Muscle layer of duodenum (tissue), 2 donors: ENCODE measurements at regions not wholly inside any gene's neighbourhood (a gene's known extent, or its start where the extent isn't known, plus 50 kb on each side); places are given as distances from the start of the nearest gene placed in this dataset.
"Not testable (repeated sequence)": the region's sequence is repeated elsewhere in the genome, so short reads cannot be mapped to it uniquely, and the experiment has no call there.

Experiments used
- H3K27ac ChIP-seq: one replicate; pipeline ENCODE4 v1.7.0; 2013; ENCODE audit warnings: mild to moderate bottlenecking, low read length
- H3K27me3 ChIP-seq: one replicate; pipeline ENCODE4 v1.7.0; 2013; ENCODE audit warnings: low read depth, mild to moderate bottlenecking, control low read depth, low read length
- H3K36me3 ChIP-seq, 2 donors: one replicate each; pipeline ENCODE4 v1.7.0; 2013; ENCODE audit warnings: low read length in 2 of 2, control low read depth in 1 of 2, mild to moderate bottlenecking in 1 of 2; ENCODE audit not compliant: insufficient read depth in 2 of 2, control insufficient read depth in 1 of 2
- H3K4me1 ChIP-seq, 2 donors: one replicate each; pipeline ENCODE4 v1.7.0; 2013; ENCODE audit warnings: low read length in 2 of 2, mild to moderate bottlenecking in 2 of 2, control low read depth in 1 of 2, moderate library complexity in 1 of 2; ENCODE audit not compliant: insufficient read depth in 2 of 2, control insufficient read depth in 1 of 2
- H3K4me3 ChIP-seq, 2 donors: one replicate each; pipeline ENCODE4 v1.7.0; 2013; ENCODE audit warnings: low read length in 2 of 2, low read depth in 1 of 2, mild to moderate bottlenecking in 1 of 2
- H3K9me3 ChIP-seq, 2 donors: one replicate each; pipeline ENCODE4 v1.7.0; 2013; ENCODE audit warnings: low read length in 2 of 2, control low read depth in 1 of 2, mild to moderate bottlenecking in 1 of 2; ENCODE audit not compliant: control insufficient read depth in 1 of 2
- donor health status: healthy.

GRCh38 chr4:72671980-72672379, 103.0 kb upstream of the ADAMTS3 start:
- no peak overlapping the region for H3K4me3 ChIP-seq
- H3K36me3 ChIP-seq = no peaks in the 10 kb centered on the region
- no peaks in the 10 kb centered on the region for H3K4me1 ChIP-seq
- H3K27ac ChIP-seq = no peak overlapping the region
- no peaks in the 10 kb centered on the region for H3K27me3 ChIP-seq
- peaks cover 0 to 4% of the 10 kb centered on the region in 2 donors for H3K9me3 ChIP-seq

DNA sequence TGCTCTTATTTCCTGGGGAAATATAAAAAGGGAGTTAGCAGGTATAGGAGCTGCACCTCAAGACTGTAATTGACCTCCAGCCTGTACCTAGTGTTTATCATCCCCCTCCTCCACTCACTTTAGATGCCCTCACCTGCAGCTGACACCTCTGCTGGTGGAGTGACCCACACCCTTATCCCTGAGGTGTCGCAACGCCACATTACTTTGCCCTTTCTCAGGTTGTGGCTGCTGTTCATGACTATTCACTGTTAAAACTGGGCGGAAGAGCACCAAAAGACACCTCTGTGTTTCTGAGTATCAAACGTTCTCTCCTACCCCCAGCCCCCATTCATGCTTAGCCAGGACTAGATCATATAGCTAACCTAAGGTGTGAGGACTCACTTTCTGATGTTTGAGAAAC, 101.5 kb upstream of the ADAMTS3 start:
- Histone ChIP-seq H3K36me3 (no peaks in the 10 kb centered on the region), H3K4me3 (no peak overlapping the region), H3K27me3 (no peaks in the 10 kb centered on the region), H3K27ac (no peak overlapping the region), H3K4me1 (no peaks in the 10 kb centered on the region), H3K9me3 (peaks cover 0 to 2% of the 10 kb centered on the region in 2 donors)

- no peak overlapping the region for H3K27ac ChIP-seq
- no peaks in the 10 kb centered on the region for H3K36me3 ChIP-seq
- no peak overlapping the region for H3K4me3 ChIP-seq
- no peaks in the 10 kb centered on the region for H3K27me3 ChIP-seq
- H3K9me3 ChIP-seq = no peaks in the 10 kb centered on the region
- H3K4me1 ChIP-seq = no peaks in the 10 kb centered on the region
Measured at GRCh38 chr4:72666910-72667309, 97.9 kb upstream of the ADAMTS3 start.

GRCh38 chr4:72665171-72665968, 96.3 kb upstream of the ADAMTS3 start:
- no peak overlapping the region for H3K27ac ChIP-seq

GRCh38 chr4:72663828-72664227, 94.8 kb upstream of the ADAMTS3 start:
- Histone ChIP-seq H3K9me3 (no peaks in the 10 kb centered on the region), H3K36me3 (no peaks in the 10 kb centered on the region), H3K4me3 (no peak overlapping the region), H3K27ac (no peak overlapping the region), H3K4me1 (no peaks in the 10 kb centered on the region), H3K27me3 (no peaks in the 10 kb centered on the region)

More at GRCh38 chr4:72665171-72665968, 96.3 kb upstream of the ADAMTS3 start:
- H3K27me3 ChIP-seq = no peaks in the 10 kb centered on the region
- no peaks in the 10 kb centered on the region for H3K4me1 ChIP-seq
- H3K4me3 ChIP-seq = no peak overlapping the region
- H3K36me3 ChIP-seq = no peaks in the 10 kb centered on the region
- no peaks in the 10 kb centered on the region for H3K9me3 ChIP-seq

- H3K4me1 ChIP-seq = no peaks in the 10 kb centered on the region
- no peaks in the 10 kb centered on the region for H3K27me3 ChIP-seq
- H3K4me3 ChIP-seq = no peak overlapping the region
- H3K27ac ChIP-seq = no peak overlapping the region
- no peaks in the 10 kb centered on the region for H3K9me3 ChIP-seq
- no peaks in the 10 kb centered on the region for H3K36me3 ChIP-seq
Measured at GRCh38 chr4:72661830-72662229, 92.8 kb upstream of the ADAMTS3 start.

GRCh38 chr4:72641611-72642010, 72.6 kb upstream of the ADAMTS3 start:
- H3K27ac ChIP-seq = no peak overlapping the region
- no peaks in the 10 kb centered on the region for H3K4me1 ChIP-seq
- H3K36me3 ChIP-seq = no peaks in the 10 kb centered on the region
- peaks cover 0 to 9% of the 10 kb centered on the region in 2 donors for H3K9me3 ChIP-seq
- no peaks in the 10 kb centered on the region for H3K27me3 ChIP-seq
- H3K4me3 ChIP-seq = no peak overlapping the region

DNA sequence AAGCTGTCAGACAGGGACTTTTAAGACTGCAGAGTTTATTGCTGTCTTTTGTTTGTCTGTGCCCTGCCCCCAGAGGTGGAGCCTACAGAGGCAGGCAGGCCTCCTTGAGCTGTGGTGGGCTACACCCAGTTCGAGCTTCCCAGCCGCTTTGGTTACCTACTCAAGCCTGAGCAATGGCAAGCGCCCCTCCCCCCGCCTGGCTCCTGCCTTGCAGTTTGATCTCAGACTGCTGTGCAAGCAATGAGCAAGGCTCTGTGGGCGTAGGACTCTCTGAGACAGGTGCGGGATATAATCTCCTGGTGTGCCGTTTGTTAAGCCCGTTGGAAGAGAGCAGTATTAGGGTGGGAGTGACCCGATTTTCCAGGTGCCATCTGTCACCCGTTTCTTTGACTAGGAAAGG, 67.8 kb upstream of the ADAMTS3 start:
- not testable (repeated sequence) for H3K9me3 ChIP-seq, H3K27me3 ChIP-seq, H3K4me3 ChIP-seq, H3K4me1 ChIP-seq, H3K36me3 ChIP-seq, H3K27ac ChIP-seq

GRCh38 chr4:72635931-72636330, 66.9 kb upstream of the ADAMTS3 start:
- not testable (repeated sequence) for H3K27ac ChIP-seq, H3K4me1 ChIP-seq, H3K36me3 ChIP-seq, H3K27me3 ChIP-seq, H3K9me3 ChIP-seq, H3K4me3 ChIP-seq

DNA sequence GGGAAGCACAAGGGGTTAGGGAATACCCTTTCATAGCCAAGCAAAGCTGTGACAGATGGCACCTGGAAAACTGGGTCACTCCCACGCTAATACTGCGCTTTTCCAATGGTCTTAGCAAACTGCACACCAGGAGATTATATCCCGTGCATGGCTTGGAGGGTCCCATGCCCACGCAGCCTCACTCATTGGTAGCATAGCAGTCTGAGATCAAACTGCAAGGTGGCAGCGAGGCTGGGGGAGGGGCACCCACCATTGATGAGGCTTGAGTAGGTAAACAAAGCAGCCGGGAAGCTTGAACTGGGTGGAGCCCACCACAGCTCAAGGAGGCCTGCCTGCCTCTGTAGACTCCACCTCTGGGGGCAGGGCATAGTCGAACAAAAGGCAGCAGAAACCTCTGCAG, 63.2 kb upstream of the ADAMTS3 start:
- not testable (repeated sequence) for H3K27me3 ChIP-seq, H3K36me3 ChIP-seq, H3K9me3 ChIP-seq, H3K4me3 ChIP-seq, H3K27ac ChIP-seq, H3K4me1 ChIP-seq

GRCh38 chr4:72631296-72631695, 62.3 kb upstream of the ADAMTS3 start:
- Histone ChIP-seq H3K27ac (no peak overlapping the region), H3K9me3 (no peaks in the 10 kb centered on the region), H3K36me3 (no peaks in the 10 kb centered on the region), H3K4me3 (no peak overlapping the region), H3K4me1 (no peaks in the 10 kb centered on the region), H3K27me3 (no peaks in the 10 kb centered on the region)

- Histone ChIP-seq H3K27ac (no peak overlapping the region), H3K36me3 (no peaks in the 10 kb centered on the region)
Measured at GRCh38 chr4:72629540-72629939, 60.5 kb upstream of the ADAMTS3 start.

More at GRCh38 chr4:72629540-72629939, 60.5 kb upstream of the ADAMTS3 start:
- no peaks in the 10 kb centered on the region for H3K27me3 ChIP-seq
- no peak overlapping the region for H3K4me3 ChIP-seq
- H3K4me1 ChIP-seq = no peaks in the 10 kb centered on the region
- no peaks in the 10 kb centered on the region for H3K9me3 ChIP-seq
